Lung (tissue), 11 donors: ENCODE measurements at regions not wholly inside any gene's neighbourhood (a gene's known extent, or its start where the extent isn't known, plus 50 kb on each side); places are given as distances from the start of the nearest gene placed in this dataset.

ENCODE experiments used
- ATAC-seq: fragments of 200-7000 bp; cut with Tn5 transposase; one replicate; pipeline ENCODE4 v1.9.1; 2020; ENCODE audit warnings: moderate number of reproducible peaks; ENCODE audit not compliant: insufficient read depth, low FRiP score
- DNase-seq, 3 donors: peaks; one replicate each; pipeline ENCODE4 v3.0.0-alpha.2; 2013 to 2017
- H3K27ac ChIP-seq, 2 donors: one replicate each; pipeline ENCODE4 v1.5.1; 2013; ENCODE audit warnings: mild to moderate bottlenecking in 2 of 2, moderate library complexity in 2 of 2, control low read depth in 1 of 2, inconsistent platforms in 1 of 2, low read depth in 1 of 2, low read length in 1 of 2
- H3K27me3 ChIP-seq, 3 donors: one replicate each; pipeline ENCODE4 v1.5.1; 2013; ENCODE audit warnings: low read length in 2 of 3; ENCODE audit not compliant: control insufficient read depth in 3 of 3, insufficient read depth in 3 of 3
- H3K36me3 ChIP-seq, 4 donors: one replicate each; pipeline ENCODE4 v1.5.1; 2013; ENCODE audit warnings: low read length in 4 of 4, mild to moderate bottlenecking in 1 of 4, moderate library complexity in 1 of 4; ENCODE audit not compliant: control insufficient read depth in 4 of 4, insufficient read depth in 4 of 4
- H3K4me1 ChIP-seq, 5 donors: one replicate each; pipeline ENCODE4 v1.5.1; 2013; ENCODE audit warnings: low read length in 5 of 5, mild to moderate bottlenecking in 2 of 5, moderate library complexity in 1 of 5; ENCODE audit not compliant: control insufficient read depth in 5 of 5, insufficient read depth in 5 of 5
- H3K4me3 ChIP-seq: one replicate; pipeline ENCODE4 v1.5.1; 2013; ENCODE audit warnings: mild to moderate bottlenecking, control low read depth, moderate library complexity
- H3K9ac ChIP-seq, 2 donors: one replicate each; pipeline ENCODE4 v1.5.1; 2013; ENCODE audit warnings: low read length in 2 of 2, control low read depth in 1 of 2; ENCODE audit not compliant: insufficient read depth in 1 of 2
- H3K9me3 ChIP-seq, 4 donors: one replicate each; pipeline ENCODE4 v1.5.1; 2013; ENCODE audit warnings: low read length in 3 of 4, mild to moderate bottlenecking in 1 of 4, moderate library complexity in 1 of 4; ENCODE audit not compliant: control insufficient read depth in 4 of 4, insufficient read depth in 3 of 4
- CTCF ChIP-seq: IDR thresholded peaks from 2 replicates; pipeline ENCODE4 v1.5.1; 2012; ENCODE audit warnings: mild to moderate bottlenecking; ENCODE audit errors: control extremely low read depth, extremely low read depth
- WGBS, 2 donors: extraction: QIAGEN DNeasy Blood & Tissue Kit; methylation state at CpG; one replicate each; pipeline ENCODE4 v1.1.7; 2013; 5-methylcytosine and 5-hydroxymethylcytosine counted together
- donor health status: control.
- donor health status: control.
- donor health status: Bipolar disorder and iron deficiency.
- donor health status: healthy.
- donor health status: DM: yes; HTN: yes; CAD: no.

GRCh38 chr5:155912291-155912690, 414.7 kb upstream of the SGCD start:
- Histone ChIP-seq H3K4me3 (no peak overlapping the region), H3K9me3 (no peaks in the 10 kb centered on the region), H3K9ac (no peak overlapping the region), H3K36me3 (no peaks in the 10 kb centered on the region), H3K27me3 (no peaks in the 10 kb centered on the region), H3K4me1 (peaks cover 0 to 3% (median 0%) of the 10 kb centered on the region in 5 donors), H3K27ac (no peak overlapping the region)
- DNase-seq (no peak), ATAC-seq (no peak)
- no peak for TF ChIP-seq CTCF
- WGBS, 2 donors = 85 to 87% methylated on average over 5 of the region's 5 CpGs

GRCh38 chr5:155914766-155915165, 412.2 kb upstream of the SGCD start:
- H3K4me3 ChIP-seq = no peak overlapping the region
- H3K27me3 ChIP-seq = no peaks in the 10 kb centered on the region
- ATAC-seq = no peak
- peaks cover 0 to 5% (median 0%) of the 10 kb centered on the region in 5 donors for H3K4me1 ChIP-seq
- no peak for DNase-seq
- TF ChIP-seq CTCF = no peak
- H3K27ac ChIP-seq = no peak overlapping the region
- H3K36me3 ChIP-seq = no peaks in the 10 kb centered on the region
- H3K9me3 ChIP-seq = no peaks in the 10 kb centered on the region
- H3K9ac ChIP-seq = no peak overlapping the region

GRCh38 chr5:155915601-155916000, 411.4 kb upstream of the SGCD start:
- Histone ChIP-seq H3K9me3 (no peaks in the 10 kb centered on the region), H3K27ac (no peak overlapping the region), H3K4me1 (peaks cover 0 to 5% (median 0%) of the 10 kb centered on the region in 5 donors), H3K4me3 (no peak overlapping the region), H3K27me3 (no peaks in the 10 kb centered on the region), H3K9ac (no peak overlapping the region), H3K36me3 (no peaks in the 10 kb centered on the region)
- DNase-seq (no peak), ATAC-seq (no peak)
- WGBS, 2 donors = 52 to 53% methylated on average over 3 of the region's 3 CpGs
- no peak for TF ChIP-seq CTCF

GRCh38 chr5:155919126-155919525, 407.8 kb upstream of the SGCD start:
- Histone ChIP-seq H3K27ac (no peak overlapping the region), H3K36me3 (no peaks in the 10 kb centered on the region), H3K9me3 (no peaks in the 10 kb centered on the region), H3K27me3 (no peaks in the 10 kb centered on the region), H3K9ac (no peak overlapping the region), H3K4me1 (peaks cover 0 to 5% (median 0%) of the 10 kb centered on the region in 5 donors), H3K4me3 (no peak overlapping the region)
- TF ChIP-seq CTCF = no peak
- DNase-seq (peak in 2 of 3 donors; percentile 2 to 42), ATAC-seq (no peak)
- WGBS, 2 donors = 66 to 78% methylated on average over 2 of the region's 2 CpGs
